ENCODE measurements at regions not wholly inside any gene's neighbourhood (a gene's known extent, or its start where the extent isn't known, plus 50 kb on each side); places are given as distances from the start of the nearest gene placed in this dataset.
A peak's percentile ranks its signal among the peaks of the same experiment; 100 is the strongest.

DNA sequence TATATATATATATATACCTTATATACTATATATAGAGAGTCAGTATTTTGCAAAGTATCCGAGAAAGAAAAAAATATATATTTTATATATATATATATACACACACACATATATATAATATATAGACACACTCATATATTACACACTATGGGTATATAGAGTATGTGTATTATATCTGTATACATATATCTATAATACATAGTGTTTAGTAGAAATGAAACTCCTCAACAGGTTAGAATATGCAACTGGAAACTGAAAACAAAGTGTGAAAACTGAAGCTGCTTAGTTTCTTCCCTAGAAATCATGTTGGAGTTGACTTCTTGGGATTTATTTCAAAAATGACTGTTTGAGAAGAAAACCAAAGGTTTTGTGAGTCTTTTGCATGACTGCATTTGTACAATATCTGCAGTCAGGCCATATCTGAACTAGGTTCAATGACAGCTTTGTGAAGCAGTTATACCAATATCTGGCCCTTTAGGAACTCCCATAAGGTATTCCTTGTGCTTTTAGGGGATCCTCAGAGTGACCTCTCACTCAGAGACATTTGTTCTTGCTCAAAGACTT, 284.1 kb downstream of the CASP12 start:
- DNase-seq (ENCODE audit: low read depth in 4 of 4, low spot score in 3 of 4) = no peak

DNA sequence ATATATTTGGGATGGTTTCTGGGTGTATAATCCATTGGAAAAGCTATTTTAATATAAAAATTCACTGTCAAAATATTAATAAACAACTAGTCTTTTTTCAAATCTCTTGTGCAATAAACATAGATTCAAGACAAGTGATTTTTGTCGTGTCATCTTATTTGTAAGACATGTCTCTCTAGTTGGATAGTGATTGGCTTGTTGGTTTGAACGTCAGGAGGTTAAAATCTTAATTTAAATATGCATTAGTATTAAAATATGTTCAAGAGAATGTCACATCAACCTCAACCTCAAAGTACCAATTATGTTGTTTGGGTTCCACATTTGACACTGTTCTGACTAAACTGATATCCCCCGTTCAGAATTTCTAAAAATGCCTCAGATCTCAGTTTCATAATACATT, 287.6 kb downstream of the CASP12 start:
- no peak for DNase-seq (ENCODE audit: low read depth in 4 of 4, low spot score in 3 of 4)

DNA sequence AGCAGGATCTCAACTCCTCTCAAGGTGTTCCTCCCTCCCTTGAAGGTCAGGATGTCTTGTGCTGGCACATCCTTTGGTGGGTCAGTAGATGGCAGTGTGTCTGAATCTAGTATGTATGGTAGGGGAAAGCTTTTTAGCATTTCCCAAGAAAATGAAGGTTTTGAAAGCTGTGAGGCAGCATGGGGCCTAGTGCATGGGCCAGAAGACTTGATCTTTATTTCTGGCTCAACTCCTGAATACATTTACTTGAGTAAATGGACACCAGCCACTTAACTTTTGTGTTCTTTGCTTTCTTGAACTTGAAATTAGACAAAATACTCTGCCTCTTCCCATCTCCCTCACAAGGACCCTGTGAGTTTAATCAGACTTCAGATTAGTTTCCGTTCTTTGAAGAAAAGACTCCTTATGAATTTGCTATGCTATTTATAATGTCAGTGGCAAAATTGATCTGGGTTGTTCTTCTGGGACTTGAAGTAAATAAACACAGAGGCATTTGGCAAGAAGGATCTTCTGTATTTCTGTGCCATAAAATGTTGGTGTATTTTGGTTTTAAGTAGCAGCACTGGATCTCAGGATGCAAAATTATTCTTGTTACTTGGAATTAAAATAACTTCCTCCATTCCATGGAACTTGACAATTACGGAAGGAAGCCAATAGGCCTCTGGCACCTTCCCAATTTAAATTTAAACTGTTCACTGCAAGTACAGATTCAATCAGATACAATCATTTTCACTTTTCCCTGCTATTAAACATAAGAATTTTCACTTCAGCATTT, 288.8 kb downstream of the CASP12 start:
- DNase-seq (ENCODE audit: low read depth in 4 of 4, low spot score in 3 of 4) = peak in 1 of 4 donors; percentile 6

DNA sequence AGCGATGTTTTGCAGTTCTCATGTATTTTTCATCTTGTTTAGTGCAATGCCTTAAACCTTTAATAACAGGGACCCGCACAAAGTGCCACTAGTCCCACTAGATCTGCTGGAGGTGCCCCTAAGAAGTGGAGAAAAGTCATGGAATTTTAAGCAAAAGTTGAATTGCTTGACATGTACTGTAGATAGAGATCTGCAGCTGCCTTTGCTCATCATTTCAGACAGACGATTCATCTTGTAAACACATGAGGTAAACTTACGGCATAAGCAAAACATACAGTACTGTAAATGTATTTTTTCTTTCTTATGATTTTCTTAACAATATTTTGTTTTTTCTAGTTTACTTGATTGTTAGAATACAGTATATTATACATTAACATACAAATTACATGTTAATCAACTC, 295.6 kb downstream of the CASP12 start:
- DNase-seq (ENCODE audit: low read depth in 4 of 4, low spot score in 3 of 4) = no peak

DNA sequence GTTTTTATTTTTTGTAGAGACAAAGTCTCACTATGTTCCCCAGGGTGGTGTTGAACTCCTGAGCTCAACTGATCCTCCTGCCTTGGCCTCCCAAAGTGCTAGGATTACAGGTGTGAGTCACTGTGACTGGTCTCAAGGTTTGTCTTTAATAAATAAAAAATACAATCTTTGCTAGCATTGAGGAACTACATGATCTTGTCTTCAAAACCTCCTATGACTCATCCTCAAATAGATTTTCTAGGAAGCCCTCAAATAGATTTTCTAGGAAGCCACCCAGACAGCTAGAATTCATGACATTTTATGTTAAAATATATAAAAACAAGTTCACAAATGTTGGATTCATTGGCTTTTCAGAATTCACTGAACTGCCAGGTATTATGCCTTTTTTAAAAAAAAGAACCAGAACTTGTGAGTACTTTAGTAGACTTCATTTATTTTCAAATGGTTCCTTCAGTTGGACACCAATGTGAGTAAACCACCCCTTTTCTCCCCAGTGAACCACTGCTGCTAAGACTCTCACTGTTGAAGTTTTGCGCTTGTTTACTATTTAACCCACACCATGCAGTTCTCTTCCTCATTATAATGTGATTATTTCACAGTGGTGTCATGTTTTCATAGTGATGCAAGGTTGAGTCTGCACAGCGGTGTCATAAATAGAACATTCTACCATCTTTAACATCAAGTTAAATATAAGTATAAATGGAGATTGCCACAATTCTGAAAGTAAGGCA, 303.9 kb downstream of the CASP12 start:
- DNase-seq (ENCODE audit: low read depth in 4 of 4, low spot score in 3 of 4) = no peak

DNA sequence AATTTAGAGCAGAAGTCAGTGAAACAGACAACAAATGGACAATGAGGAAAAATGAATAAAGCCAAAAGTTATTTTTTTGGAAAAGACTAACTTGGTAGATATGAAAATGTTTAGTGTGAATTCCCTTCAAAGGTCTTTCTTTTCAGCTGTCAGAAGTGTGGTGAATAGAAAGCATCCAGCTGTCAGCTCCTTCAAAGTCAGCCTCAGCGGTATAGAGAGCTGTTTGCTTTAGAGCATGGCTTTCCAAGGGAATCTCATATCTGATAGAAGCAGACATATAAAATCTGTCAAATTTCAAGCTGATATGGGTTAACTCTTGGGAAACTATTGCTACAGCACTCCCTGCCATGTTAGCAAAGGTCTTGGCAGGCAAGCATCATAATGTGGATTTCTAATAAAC, 309.3 kb downstream of the CASP12 start:
- no peak for DNase-seq (ENCODE audit: low read depth in 4 of 4, low spot score in 3 of 4)

DNA sequence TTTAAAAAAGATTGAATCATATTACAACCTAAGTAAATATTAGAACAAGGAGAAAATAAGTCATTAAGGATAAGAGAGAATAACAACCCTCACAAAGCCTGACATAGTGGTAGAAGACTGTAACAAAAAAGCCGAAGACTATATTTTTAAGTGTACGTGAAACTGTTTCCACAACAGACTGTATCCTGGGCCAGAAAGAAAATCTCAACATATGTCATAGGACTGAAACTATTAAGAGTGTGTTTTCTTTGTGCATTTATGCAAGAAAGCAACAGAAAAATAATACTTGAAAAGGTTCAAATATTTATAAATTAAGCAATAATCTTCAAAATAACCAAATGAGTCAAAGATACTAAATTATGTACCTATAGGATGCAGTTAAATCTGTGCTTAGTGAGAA, 309.8 kb downstream of the CASP12 start:
- no peak for DNase-seq (ENCODE audit: low read depth in 4 of 4, low spot score in 3 of 4)

DNA sequence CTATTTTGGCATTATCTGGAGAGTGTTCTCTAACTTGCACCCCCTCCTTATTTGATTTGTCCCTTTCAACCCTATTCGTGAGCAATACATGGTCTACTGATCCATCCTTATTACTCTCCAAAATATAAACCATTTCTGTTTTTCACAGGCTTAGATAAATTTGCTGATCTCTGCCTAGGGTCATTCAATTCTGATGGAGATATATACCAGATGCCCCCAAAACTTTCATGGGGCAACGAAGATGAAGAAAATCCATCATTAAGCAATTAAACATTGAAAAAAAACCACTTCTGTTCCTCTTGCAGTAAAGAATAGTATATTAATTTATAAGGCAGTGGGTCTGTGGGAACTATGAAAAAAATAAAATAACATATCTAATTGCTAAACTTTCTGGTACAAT, 313.4 kb downstream of the CASP12 start:
- no peak for DNase-seq (ENCODE audit: low read depth in 4 of 4, low spot score in 3 of 4)

DNA sequence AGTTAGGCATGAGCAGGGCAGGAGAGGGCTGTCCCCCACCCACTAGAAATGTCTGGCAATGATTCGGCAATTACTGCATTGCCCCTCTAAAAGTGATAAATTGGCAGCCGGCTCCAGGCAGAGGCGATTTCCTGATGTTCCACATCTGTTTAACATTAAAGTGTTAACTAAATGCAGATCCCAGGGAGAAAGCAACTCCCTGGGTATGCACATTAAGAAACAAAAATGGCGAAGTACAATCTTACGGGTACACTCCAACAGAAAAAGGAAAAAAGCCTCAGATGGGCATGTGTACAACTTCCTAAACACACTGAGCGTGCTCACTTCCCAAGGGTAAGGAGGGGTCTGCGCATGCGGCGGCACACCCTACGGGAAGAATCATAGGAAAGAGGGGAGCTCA, 314.4 kb downstream of the CASP12 start:
- DNase-seq (ENCODE audit: low read depth in 4 of 4, low spot score in 3 of 4) = no peak

DNA sequence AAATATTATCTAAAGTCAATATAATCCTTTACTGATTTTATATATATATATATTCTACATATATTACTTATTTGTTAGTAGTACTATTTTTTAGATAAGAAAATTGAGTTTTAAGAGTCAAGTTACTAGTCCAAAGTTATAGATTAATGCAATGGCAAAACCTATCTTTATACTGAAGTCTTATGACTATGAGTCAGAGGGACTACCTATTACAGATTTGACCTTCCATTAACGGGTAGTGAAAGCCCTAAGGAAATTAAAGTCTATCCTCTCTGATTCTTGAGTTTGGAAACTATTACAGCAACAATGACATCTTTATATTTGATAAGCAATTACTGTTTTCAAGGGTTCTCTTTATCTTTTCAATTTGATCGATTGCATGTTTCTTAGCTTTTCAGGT, 315.8 kb downstream of the CASP12 start:
- no peak for DNase-seq (ENCODE audit: low read depth in 4 of 4, low spot score in 3 of 4)

DNA sequence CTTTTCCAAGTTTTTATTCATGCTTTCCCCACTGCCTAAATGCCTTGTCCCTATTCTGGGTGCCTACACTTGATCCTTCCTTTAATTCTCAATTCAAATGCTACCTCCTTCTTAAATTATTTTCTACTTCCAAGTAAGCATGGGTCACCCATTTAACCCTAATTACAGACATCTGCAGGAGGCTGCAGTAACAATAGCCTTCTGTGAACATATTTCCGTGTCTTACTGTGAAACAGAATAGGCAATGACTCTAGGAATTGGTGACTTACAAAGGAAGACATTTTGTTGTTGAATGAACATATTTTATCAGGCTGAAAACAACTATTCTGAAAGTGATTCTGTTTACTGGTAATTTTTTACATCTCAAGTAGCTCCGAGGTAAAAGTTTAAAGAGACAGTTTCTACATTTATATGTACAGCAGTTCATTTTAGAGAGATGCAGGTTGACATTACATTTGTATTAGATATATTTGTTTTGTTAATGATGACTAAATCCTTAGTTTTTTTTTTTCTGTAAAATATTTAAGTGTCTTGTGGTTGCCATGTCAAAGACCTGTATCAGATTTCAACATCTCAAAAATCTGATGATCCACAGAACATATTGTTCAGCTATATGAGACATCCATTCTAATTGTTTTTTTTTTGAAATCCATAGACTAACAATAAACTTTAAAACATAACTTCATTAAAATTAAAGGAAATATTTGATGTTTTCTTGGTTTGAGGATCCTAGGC, 316.8 kb downstream of the CASP12 start:
- no peak for DNase-seq (ENCODE audit: low read depth in 4 of 4, low spot score in 3 of 4)

DNA sequence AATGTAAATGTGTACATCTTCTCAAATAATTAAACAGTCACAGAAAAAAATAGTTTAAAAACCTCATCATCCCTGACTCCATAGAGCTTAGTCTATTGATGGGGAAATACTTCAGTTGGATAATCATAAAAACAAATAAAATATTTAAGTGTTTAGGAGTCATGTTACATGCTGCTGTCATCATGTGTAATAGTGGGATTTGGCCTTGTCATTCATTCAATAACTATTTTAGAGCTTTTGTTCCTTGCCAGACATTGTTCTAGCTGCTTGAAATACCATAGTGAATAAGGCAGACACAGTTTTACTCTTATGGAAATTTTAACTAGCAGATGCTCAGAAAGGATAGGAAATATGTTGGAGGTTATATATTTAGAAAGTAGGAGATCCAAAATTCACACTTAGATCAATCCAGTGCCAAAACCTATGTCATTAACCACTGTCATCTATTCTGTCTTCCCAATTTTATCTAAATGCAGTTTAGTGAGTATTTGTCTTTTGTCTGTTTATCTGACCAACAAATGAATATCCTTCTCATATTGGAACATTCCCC, 324.7 kb downstream of the CASP12 start:
- no peak for DNase-seq (ENCODE audit: low read depth in 4 of 4, low spot score in 3 of 4)

DNA sequence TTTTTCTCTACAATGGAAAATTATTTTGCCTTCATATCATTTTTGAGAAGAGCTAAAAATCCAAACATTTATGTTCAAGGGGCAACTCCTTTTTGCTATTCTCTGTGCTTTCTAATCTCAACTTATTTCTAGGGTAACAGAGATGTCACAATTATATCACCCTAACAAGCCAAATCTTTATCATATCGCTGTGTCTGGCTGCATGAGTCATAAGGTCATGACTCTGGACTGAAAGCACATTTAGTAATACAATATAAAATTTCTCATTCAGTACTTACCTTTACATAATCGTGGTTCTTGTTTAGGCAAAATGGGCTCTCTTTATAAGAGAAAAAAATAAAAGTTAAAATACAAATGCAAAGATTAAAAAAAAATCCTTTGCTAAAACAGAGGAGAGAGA, 326.0 kb downstream of the CASP12 start:
- no peak for DNase-seq (ENCODE audit: low read depth in 4 of 4, low spot score in 3 of 4)

DNA sequence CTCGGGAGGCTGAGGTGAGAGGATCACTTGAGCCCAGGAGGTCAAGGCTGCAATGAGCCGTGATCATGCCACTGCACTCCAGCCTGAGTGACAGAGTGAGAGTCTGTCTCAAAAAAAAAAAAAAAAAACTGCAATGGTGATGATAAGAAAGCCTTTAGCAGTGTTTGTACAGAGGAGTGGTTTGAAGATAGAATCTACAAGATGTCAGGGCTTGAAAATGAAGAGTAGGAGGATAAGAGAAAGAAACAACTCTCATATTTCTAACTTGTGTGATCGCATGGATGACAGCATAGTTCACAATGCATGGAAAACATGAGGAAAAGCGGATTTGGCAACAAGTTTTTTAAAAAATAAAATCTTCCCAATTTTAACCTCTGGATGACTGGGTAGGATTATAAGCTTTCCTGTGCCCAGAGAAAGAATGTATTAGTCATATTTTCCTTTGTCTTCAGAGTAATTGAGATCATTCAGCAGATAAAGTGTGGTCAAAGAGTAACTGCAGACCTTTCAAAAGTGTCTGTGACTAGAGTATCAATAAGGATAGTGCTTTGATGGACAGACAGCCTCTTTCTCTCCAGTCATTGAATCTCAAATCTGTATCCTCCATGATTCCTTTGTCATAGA, 328.1 kb downstream of the CASP12 start:
- no peak for DNase-seq (ENCODE audit: low read depth in 4 of 4, low spot score in 3 of 4)

DNA sequence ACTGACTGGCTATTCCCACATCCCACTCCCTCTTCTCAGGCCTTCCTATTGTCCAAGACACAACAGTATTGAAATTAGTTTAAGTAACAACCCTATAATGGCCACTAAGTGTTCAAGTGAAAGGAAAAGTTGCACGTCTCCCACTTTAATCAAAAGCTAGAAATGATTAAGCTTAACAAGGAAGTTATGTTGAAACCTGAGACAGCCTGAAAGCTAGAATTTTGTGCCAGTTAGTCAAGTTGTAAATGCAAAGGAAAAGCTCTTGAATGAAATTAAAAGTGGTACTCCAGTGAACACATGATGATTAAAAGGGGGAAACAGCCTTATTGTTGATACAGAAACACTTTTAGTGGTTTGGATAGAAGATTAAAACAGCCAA, 332.7 kb downstream of the CASP12 start:
- no peak for DNase-seq (ENCODE audit: low read depth in 4 of 4, low spot score in 3 of 4)

DNA sequence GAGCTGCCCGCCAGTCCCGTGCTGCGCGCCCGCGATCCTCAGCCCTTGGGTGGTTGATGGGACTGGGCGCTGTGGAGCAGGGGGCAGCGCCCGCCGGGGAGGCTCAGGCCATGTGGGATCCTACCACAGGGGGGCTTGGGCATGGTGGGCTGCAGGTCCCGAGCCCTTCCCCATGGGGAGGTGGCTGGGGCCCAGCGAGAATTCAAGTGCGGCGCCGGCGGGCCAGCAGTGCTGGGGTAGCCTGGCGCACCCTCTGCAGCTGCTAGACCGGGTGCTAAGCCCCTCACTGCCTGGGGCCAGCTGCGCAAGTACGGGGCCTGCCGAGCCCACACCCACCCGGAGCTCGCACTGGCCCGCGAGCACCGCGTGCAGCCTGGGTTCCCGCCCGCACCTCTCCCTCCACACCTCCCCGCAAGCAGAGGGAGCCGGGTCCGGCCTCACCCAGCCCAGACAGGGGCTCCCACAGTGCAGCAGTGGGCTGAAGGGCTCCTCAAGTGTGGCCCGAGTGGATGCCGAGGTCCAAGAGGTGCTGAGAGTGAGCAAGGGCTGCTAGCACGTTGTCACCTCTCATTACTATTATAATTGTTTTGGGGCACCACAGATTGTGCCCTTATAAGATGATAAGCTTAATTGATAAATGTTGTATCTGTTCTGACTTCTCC, 333.2 kb downstream of the CASP12 start:
- DNase-seq (ENCODE audit: low read depth in 4 of 4, low spot score in 3 of 4) = no peak

DNA sequence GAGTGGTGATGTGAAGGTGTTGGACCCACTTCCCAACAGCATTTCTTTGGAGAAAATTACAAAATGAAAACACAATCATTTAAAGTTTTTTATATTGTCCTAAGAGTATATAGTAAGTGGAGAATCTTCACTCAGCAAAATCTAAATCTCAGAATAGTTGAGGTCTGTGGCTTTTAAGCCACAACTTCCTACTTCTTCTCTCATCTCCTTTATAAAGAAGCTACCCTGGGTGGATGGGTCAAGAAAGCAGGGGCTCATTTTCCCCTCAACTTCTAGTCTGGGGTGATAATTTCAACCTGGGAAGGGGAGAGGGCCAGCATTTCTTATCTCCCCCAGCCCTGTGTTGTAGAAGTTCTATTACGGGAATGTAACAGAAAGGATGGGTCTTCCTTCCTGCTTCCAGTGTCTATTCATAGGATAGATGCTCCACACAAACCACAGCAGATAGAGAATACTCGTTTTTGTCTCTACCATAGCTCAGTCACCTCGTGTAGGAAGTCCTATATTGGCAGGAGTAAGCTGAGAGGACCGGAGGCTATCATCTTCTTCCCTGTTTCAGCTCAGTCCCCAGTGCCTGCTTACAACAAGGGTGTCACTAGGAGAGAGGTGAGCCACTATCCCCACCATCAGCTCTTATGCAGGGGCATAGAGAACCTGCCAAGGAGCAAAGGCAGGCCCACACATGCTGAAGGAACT, 341.5 kb downstream of the CASP12 start:
- no peak for DNase-seq (ENCODE audit: low read depth in 4 of 4, low spot score in 3 of 4)

DNA sequence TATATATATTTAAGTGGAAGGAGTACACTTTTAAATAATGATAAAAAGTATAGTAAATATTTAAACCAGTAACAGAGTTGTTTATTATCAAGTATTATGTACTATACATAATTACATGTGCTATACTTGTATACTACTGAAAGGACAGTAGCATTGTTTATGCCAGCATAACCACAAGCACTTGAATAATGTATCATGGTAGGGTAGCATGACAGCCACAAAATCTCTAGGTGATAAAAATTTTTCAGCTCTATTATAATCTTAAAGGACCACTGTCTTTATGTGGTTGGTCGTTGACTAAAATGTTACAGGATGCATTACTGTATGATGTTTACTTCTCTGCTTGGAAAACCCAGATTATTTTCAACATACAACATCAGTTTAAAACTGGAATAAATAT, 349.2 kb downstream of the CASP12 start:
- DNase-seq (ENCODE audit: low read depth in 4 of 4, low spot score in 3 of 4) = no peak

DNA sequence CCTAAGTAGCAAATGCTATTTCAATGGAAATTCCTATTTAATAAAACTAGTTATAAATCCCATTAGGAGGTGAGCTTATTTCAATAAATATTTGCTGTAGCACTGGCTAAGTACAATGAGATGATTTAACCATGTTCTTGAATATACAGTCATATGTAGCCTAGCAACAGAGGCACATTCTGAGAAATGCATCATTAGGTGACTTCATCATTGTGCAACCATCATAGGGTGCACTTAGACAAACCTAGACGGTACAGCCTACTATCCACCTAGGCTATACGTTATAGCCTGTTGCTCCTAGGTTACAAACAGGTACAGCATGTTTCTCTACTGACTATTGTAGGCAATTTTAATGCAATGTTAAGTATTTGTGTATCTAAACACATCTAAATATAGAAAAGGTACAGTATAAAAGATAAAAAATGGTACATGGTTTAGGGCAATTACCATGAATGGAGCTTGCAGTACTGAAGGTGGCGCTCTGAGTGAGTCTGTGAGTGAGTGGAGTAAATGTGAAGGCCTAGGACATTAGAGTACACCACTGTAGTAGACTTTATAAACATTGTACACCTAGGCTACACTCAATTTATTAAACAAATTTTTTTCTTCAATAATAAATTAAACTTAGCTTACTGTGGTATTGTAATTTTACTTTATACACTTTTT, 350.1 kb downstream of the CASP12 start:
- no peak for DNase-seq (ENCODE audit: low read depth in 4 of 4, low spot score in 3 of 4)

Data from left renal pelvis (tissue), 4 donors.